ENCODE measurements at regions not wholly inside any gene's neighbourhood (a gene's known extent, or its start where the extent isn't known, plus 50 kb on each side); places are given as distances from the start of the nearest gene placed in this dataset.

- H3K36me3 ChIP-seq = no peaks in the 10 kb centered on the region
- no peaks in the 10 kb centered on the region for H3K4me1 ChIP-seq
- H3K27ac ChIP-seq = no peak overlapping the region
- 69 to 78% (median 73%) methylated on average over 3 of the region's 3 CpGs for WGBS, 5 donors
- TF ChIP-seq, protein P1, sequence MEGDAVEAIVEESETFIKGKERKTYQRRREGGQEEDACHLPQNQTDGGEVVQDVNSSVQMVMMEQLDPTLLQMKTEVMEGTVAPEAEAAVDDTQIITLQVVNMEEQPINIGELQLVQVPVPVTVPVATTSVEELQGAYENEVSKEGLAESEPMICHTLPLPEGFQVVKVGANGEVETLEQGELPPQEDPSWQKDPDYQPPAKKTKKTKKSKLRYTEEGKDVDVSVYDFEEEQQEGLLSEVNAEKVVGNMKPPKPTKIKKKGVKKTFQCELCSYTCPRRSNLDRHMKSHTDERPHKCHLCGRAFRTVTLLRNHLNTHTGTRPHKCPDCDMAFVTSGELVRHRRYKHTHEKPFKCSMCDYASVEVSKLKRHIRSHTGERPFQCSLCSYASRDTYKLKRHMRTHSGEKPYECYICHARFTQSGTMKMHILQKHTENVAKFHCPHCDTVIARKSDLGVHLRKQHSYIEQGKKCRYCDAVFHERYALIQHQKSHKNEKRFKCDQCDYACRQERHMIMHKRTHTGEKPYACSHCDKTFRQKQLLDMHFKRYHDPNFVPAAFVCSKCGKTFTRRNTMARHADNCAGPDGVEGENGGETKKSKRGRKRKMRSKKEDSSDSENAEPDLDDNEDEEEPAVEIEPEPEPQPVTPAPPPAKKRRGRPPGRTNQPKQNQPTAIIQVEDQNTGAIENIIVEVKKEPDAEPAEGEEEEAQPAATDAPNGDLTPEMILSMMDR (IDR thresholded peaks at IDR 0.05) = no peak
- TF ChIP-seq POLR2AphosphoS5 (IDR thresholded peaks at IDR 0.05) = no peak
- TF ChIP-seq POLR2A (IDR thresholded peaks at IDR 0.05) = no peak
- no peak for TF ChIP-seq EP300 (IDR thresholded peaks at IDR 0.05)
- intact Hi-C loops (cut with DNase I; ENCODE audit: low total_unique reads) = no loop called here
- H3K9me3 ChIP-seq = no peaks in the 10 kb centered on the region
- no peak for DNase-seq
- H3K4me3 ChIP-seq = no peak overlapping the region
- H3K27me3 ChIP-seq = no peaks in the 10 kb centered on the region
These were observed 316.6 kb upstream of the NDST4 start for GRCh38 chr4:115430024-115430423.

DNA sequence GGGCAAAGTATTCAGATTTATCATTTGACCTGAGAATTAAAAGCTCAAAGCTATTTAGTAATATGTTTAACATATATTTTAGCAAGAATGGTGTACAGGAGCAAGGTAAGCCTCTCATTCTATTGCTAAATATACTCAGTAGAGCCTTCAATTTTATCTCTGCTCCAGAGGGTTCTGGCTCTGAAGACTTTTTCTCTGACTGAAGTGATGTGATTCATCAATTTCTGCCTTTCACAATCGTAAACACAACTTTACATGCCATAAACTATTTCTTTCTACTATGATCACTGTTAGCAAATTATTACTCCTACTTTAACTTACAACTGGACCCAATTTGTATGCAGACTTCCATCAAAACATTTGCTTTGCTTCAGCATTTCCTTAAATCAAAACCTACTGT is 315.0 kb upstream of the NDST4 start:
- TF ChIP-seq EP300 (IDR thresholded peaks at IDR 0.05) = no peak
- no peak for TF ChIP-seq POLR2A (IDR thresholded peaks at IDR 0.05)
- TF ChIP-seq POLR2AphosphoS5 (IDR thresholded peaks at IDR 0.05) = no peak
- TF ChIP-seq, protein P1 (IDR thresholded peaks at IDR 0.05) = no peak
- H3K27me3 ChIP-seq = no peaks in the 10 kb centered on the region
- intact Hi-C loops (cut with DNase I; ENCODE audit: low total_unique reads) = no loop called here
- no peaks in the 10 kb centered on the region for H3K36me3 ChIP-seq
- H3K27ac ChIP-seq = no peak overlapping the region
- H3K9me3 ChIP-seq = peaks cover 0 to 4% (median 0%) of the 10 kb centered on the region in 4 donors
- H3K4me1 ChIP-seq = no peaks in the 10 kb centered on the region
- DNase-seq = no peak
- 58 to 71% (median 61%) methylated on average over 1 of the region's 1 CpG for WGBS, 5 donors
- H3K4me3 ChIP-seq = no peak overlapping the region

- Histone ChIP-seq H3K36me3 (no peaks in the 10 kb centered on the region), H3K27me3 (no peaks in the 10 kb centered on the region), H3K4me1 (no peaks in the 10 kb centered on the region), H3K9me3 (peaks cover 0 to 13% (median 9%) of the 10 kb centered on the region in 4 donors), H3K4me3 (no peak overlapping the region), H3K27ac (no peak overlapping the region)
- TF ChIP-seq EP300 (IDR thresholded peaks at IDR 0.05) (no peak), POLR2AphosphoS5 (IDR thresholded peaks at IDR 0.05) (no peak), POLR2A (IDR thresholded peaks at IDR 0.05) (no peak)
- TF ChIP-seq, protein P1 (IDR thresholded peaks at IDR 0.05) = no peak
- 71 to 83% (median 75%) methylated on average over 1 of the region's 1 CpG for WGBS, 5 donors
- DNase-seq = peak in 1 of 2 donors; percentile 3
- intact Hi-C loops (cut with DNase I; ENCODE audit: low total_unique reads) = no loop called here
These were observed 311.4 kb upstream of the NDST4 start for GRCh38 chr4:115424852-115425251.

DNA sequence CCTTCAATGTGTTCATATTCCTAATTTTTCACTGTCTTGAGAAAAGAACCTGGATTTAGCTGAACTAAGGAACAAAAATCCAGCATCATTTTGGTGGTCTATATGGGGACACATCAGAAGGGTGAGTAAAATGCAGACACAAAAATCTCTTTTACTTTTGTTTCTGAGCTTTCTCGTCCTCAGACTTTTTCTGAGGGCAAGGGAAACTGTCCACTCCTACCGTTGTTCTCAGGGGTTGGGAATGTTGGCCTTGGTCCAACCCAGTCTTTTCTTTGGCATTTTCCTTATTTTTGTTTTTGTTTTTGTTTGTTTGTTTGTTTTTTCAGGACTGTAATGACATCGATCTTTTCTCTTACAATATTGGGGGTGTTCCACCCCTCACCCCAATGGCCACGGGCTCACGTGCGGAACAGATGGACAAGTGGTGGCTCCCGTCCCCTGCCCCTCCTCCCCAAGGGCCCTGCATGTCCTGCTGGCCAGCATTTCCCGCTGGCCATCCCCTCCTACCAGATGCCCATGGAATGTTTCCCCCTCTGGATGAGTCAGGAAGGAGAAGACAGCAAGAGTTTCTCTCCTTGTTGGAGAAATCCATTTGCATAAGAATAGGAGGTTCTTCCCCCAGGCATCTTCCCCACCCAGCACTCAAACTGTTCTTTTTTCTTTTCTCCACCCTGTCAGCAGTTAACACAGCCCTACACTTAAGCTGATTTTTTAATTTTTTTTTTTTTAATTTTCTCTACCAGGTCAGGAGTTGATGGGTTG is 305.4 kb upstream of the NDST4 start:
- no peak overlapping the region for H3K27ac ChIP-seq
- intact Hi-C loops (cut with DNase I; ENCODE audit: low total_unique reads) = no loop called here
- no peak for DNase-seq
- H3K4me3 ChIP-seq = no peak overlapping the region
- H3K9me3 ChIP-seq = peaks cover 0 to 19% (median 17%) of the 10 kb centered on the region in 4 donors
- WGBS, 5 donors = 77 to 85% (median 81%) methylated on average over 8 of the region's 8 CpGs
- H3K4me1 ChIP-seq = no peaks in the 10 kb centered on the region
- H3K36me3 ChIP-seq = no peaks in the 10 kb centered on the region
- H3K27me3 ChIP-seq = no peaks in the 10 kb centered on the region
- no peak for TF ChIP-seq POLR2AphosphoS5 (IDR thresholded peaks at IDR 0.05)
- no peak for TF ChIP-seq POLR2A (IDR thresholded peaks at IDR 0.05)

- H3K36me3 ChIP-seq = no peaks in the 10 kb centered on the region
- no peak overlapping the region for H3K27ac ChIP-seq
- H3K9me3 ChIP-seq = peaks cover 0 to 15% (median 2%) of the 10 kb centered on the region in 4 donors
- no peak overlapping the region for H3K4me3 ChIP-seq
- DNase-seq = no peak
- intact Hi-C loops (cut with DNase I; ENCODE audit: low total_unique reads) = no loop called here
- H3K4me1 ChIP-seq = no peaks in the 10 kb centered on the region
- no peaks in the 10 kb centered on the region for H3K27me3 ChIP-seq
- TF ChIP-seq, protein P1 (IDR thresholded peaks at IDR 0.05) = no peak
- TF ChIP-seq POLR2A (IDR thresholded peaks at IDR 0.05) = no peak
- TF ChIP-seq EP300 (IDR thresholded peaks at IDR 0.05) = no peak
- TF ChIP-seq POLR2AphosphoS5 (IDR thresholded peaks at IDR 0.05) = no peak
These were observed 282.6 kb upstream of the NDST4 start for GRCh38 chr4:115396034-115396433.
